Calu3 (cell line): ENCODE measurements at regions not wholly inside any gene's neighbourhood (a gene's known extent, or its start where the extent isn't known, plus 50 kb on each side); places are given as distances from the start of the nearest gene placed in this dataset.

Source experiments
- BruUV-seq: library from RNA; stranded (reverse); fragments of 400-500 nt; replicated peaks from 2 replicates; lab custom pipeline; 2021; lab: Mats Ljungman, UMichigan
- CTCF ChIA-PET: fragments of 300-600 bp; sonication (Branson Sonifier 250); formaldehyde crosslinking; loops from one replicate; lab custom pipeline; 2022; ENCODE audit warnings: antibody characterized with exemption; lab: Charles Lee
- DNase-seq: peaks from one replicate; pipeline ENCODE4 v3.0.0; 2022
- H3K27ac Mint-ChIP-seq: one replicate; pipeline ENCODE4 v1.8.0; 2022; ENCODE audit warnings: mixed read lengths; ENCODE audit not compliant: unreplicated experiment
- H3K27me3 Mint-ChIP-seq: one replicate; pipeline ENCODE4 v1.8.0; 2022; ENCODE audit warnings: mixed read lengths; ENCODE audit not compliant: unreplicated experiment
- H3K36me3 Mint-ChIP-seq: one replicate; pipeline ENCODE4 v1.8.0; 2022; ENCODE audit warnings: mild to moderate bottlenecking, moderate library complexity, mixed read lengths; ENCODE audit not compliant: insufficient read depth, unreplicated experiment
- H3K4me1 Mint-ChIP-seq: one replicate; pipeline ENCODE4 v1.8.0; 2022; ENCODE audit warnings: mild to moderate bottlenecking, low read depth, mixed read lengths; ENCODE audit not compliant: unreplicated experiment
- H3K4me3 Mint-ChIP-seq: one replicate; pipeline ENCODE4 v1.8.0; 2022; ENCODE audit warnings: mild to moderate bottlenecking, low read depth, moderate library complexity, mixed read lengths; ENCODE audit not compliant: unreplicated experiment
- H3K9me3 Mint-ChIP-seq: one replicate; pipeline ENCODE4 v1.8.0; 2022; ENCODE audit warnings: low read depth, mixed read lengths; ENCODE audit not compliant: unreplicated experiment
- intact Hi-C: fragments of 100-400 bp; cut with micrococcal nuclease; formaldehyde crosslinking; loops from one replicate; pipeline ENCODE4 v1.10.0; 2022; ENCODE audit not compliant: unreplicated experiment
- TF ChIP-seq, protein P1 (sequence below): fragments of 200-600 bp; IDR thresholded peaks from one replicate; pipeline ENCODE4 v1.8.0; 2022; ENCODE audit warnings: antibody characterized with exemption; ENCODE audit not compliant: unreplicated experiment

GRCh38 chr13:109657395-109657794, 129.0 kb downstream of the IRS2 start:
- Mint-ChIP-seq H3K4me1 (no peaks in the 10 kb centered on the region), H3K9me3 (no peaks in the 10 kb centered on the region), H3K27ac (no peak overlapping the region), H3K36me3 (no peaks in the 10 kb centered on the region), H3K27me3 (no peaks in the 10 kb centered on the region), H3K4me3 (no peak overlapping the region)
- intact Hi-C loops: no loop called here
- BruUV-seq: no TSS peak
- CTCF ChIA-PET: no interaction called here
- no peak for DNase-seq
- TF ChIP-seq, protein P1, sequence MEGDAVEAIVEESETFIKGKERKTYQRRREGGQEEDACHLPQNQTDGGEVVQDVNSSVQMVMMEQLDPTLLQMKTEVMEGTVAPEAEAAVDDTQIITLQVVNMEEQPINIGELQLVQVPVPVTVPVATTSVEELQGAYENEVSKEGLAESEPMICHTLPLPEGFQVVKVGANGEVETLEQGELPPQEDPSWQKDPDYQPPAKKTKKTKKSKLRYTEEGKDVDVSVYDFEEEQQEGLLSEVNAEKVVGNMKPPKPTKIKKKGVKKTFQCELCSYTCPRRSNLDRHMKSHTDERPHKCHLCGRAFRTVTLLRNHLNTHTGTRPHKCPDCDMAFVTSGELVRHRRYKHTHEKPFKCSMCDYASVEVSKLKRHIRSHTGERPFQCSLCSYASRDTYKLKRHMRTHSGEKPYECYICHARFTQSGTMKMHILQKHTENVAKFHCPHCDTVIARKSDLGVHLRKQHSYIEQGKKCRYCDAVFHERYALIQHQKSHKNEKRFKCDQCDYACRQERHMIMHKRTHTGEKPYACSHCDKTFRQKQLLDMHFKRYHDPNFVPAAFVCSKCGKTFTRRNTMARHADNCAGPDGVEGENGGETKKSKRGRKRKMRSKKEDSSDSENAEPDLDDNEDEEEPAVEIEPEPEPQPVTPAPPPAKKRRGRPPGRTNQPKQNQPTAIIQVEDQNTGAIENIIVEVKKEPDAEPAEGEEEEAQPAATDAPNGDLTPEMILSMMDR: no peak

GRCh38 chr13:109656206-109656605, 130.2 kb downstream of the IRS2 start:
- no peak for DNase-seq
- intact Hi-C loops: no loop called here
- no TSS peak for BruUV-seq
- no peak overlapping the region for H3K4me3 Mint-ChIP-seq
- no peaks in the 10 kb centered on the region for H3K36me3 Mint-ChIP-seq
- CTCF ChIA-PET: no interaction called here
- no peaks in the 10 kb centered on the region for H3K9me3 Mint-ChIP-seq
- TF ChIP-seq, protein P1: no peak
- no peaks in the 10 kb centered on the region for H3K4me1 Mint-ChIP-seq
- H3K27me3 Mint-ChIP-seq: no peaks in the 10 kb centered on the region
- H3K27ac Mint-ChIP-seq: no peak overlapping the region

DNA sequence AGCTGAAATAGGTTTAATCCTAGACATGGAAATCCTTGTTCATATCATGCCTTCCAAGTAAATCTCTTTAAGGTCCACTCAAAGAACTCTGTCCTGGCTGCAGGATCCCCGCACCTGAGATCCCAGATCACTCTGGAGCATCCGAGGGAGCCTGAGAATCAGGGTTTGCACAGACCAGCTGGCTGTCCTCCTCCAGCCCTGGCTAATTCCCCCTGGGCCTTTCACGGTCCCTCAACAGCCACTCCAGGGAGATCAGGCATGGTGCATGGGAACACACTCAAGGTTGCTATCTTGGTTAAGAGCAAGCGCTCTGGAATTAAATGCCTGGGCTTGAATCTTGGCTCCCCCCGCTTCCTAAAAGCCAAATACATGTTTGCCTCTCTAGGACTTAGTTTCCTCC, 130.8 kb downstream of the IRS2 start:
- Mint-ChIP-seq H3K4me3 (no peak overlapping the region), H3K27ac (no peak overlapping the region), H3K9me3 (no peaks in the 10 kb centered on the region), H3K27me3 (no peaks in the 10 kb centered on the region), H3K4me1 (no peaks in the 10 kb centered on the region), H3K36me3 (no peaks in the 10 kb centered on the region)
- CTCF ChIA-PET: no interaction called here
- no TSS peak for BruUV-seq
- no peak for DNase-seq
- TF ChIP-seq, protein P1: no peak
- intact Hi-C loops: no loop called here

DNA sequence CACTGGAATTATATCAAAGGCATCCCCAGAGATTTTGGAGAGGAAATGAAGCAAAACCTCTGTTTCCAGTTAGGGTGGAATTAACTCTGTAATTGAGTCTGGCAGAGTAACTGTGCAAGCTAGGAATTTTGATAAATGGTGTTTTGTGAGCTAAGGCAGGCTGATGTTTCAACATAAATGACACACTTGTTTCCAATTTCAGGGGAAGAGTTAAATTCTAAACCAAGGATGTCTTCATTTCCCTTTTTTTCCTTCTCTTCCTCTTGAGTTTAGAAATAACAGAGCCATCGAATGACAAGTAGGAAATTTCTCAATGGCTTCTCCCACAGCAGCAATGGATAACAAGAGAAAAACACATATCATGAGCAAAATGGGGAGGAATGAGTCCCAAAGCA, 131.2 kb downstream of the IRS2 start:
- no peak overlapping the region for H3K4me3 Mint-ChIP-seq

More for the DNA sequence above, 131.2 kb downstream of the IRS2 start:
- Mint-ChIP-seq H3K36me3 (no peaks in the 10 kb centered on the region), H3K4me1 (no peaks in the 10 kb centered on the region), H3K27me3 (no peaks in the 10 kb centered on the region), H3K9me3 (no peaks in the 10 kb centered on the region), H3K27ac (no peak overlapping the region)
- TF ChIP-seq, protein P1: no peak
- CTCF ChIA-PET: no interaction called here
- BruUV-seq: no TSS peak
- intact Hi-C loops: no loop called here
- no peak for DNase-seq
